Erythroblast (primary cell): ENCODE measurements at regions not wholly inside any gene's neighbourhood (a gene's known extent, or its start where the extent isn't known, plus 50 kb on each side); places are given as distances from the start of the nearest gene placed in this dataset.

Experiments used
- GATA1 ChIP-seq: IDR thresholded peaks from 2 replicates; pipeline ENCODE4 v1.6.1; 2011; ENCODE audit warnings: low read depth, mild to moderate bottlenecking, control low read depth, low read length, moderate library complexity
- POLR2A ChIP-seq: IDR thresholded peaks from 2 replicates; pipeline ENCODE4 v1.6.1; 2011; ENCODE audit warnings: mild to moderate bottlenecking, low read length

- no peak for TF ChIP-seq POLR2A
- no peak for TF ChIP-seq GATA1
Observed at GRCh38 chr6:120274547-120274946, 925.0 kb upstream of the MAN1A1 start.
